GM19395 (cell line): ENCODE measurements at regions not wholly inside any gene's neighbourhood (a gene's known extent, or its start where the extent isn't known, plus 50 kb on each side); places are given as distances from the start of the nearest gene placed in this dataset.
"Not testable (repeated sequence)": the region's sequence is repeated elsewhere in the genome, so short reads cannot be mapped to it uniquely, and the experiment has no call there.

Experiments used
- ATAC-seq: cut with Tn5 transposase; IDR thresholded peaks from one replicate; pipeline ENCODE4 v1.9.1; 2021; ENCODE audit warnings: mild to moderate bottlenecking, moderate library complexity; ENCODE audit not compliant: unreplicated experiment

- no peak for ATAC-seq
These were observed 251.1 kb upstream of the MAD2L1 start for GRCh38 chr4:120317713-120318112.

- ATAC-seq, result no peak
These were observed 249.8 kb upstream of the MAD2L1 start for GRCh38 chr4:120316416-120316815.

- ATAC-seq, result no peak
These were observed 248.3 kb upstream of the MAD2L1 start for GRCh38 chr4:120314969-120315368.

- ATAC-seq, result no peak
These were observed 238.2 kb upstream of the MAD2L1 start for GRCh38 chr4:120304801-120305200.

GRCh38 chr4:120299631-120300030 lies 233.0 kb upstream of the MAD2L1 start:
- no peak for ATAC-seq

GRCh38 chr4:120293341-120293740 lies 226.7 kb upstream of the MAD2L1 start:
- no peak for ATAC-seq

- ATAC-seq, result no peak
These were observed 224.9 kb upstream of the MAD2L1 start for GRCh38 chr4:120291541-120291940.

GRCh38 chr4:120290553-120290952 lies 223.9 kb upstream of the MAD2L1 start:
- no peak for ATAC-seq

GRCh38 chr4:120286813-120287212 lies 220.2 kb upstream of the MAD2L1 start:
- ATAC-seq, result no peak

GRCh38 chr4:120281581-120281980 lies 214.9 kb upstream of the MAD2L1 start:
- no peak for ATAC-seq

GRCh38 chr4:120277391-120277790 lies 210.7 kb upstream of the MAD2L1 start:
- no peak for ATAC-seq

GRCh38 chr4:120266602-120267001 lies 200.0 kb upstream of the MAD2L1 start:
- ATAC-seq, result no peak

- ATAC-seq, result no peak
These were observed 197.0 kb upstream of the MAD2L1 start for GRCh38 chr4:120263618-120264017.

- no peak for ATAC-seq
These were observed 194.5 kb upstream of the MAD2L1 start for GRCh38 chr4:120261117-120261516.

GRCh38 chr4:120256112-120256775 lies 189.6 kb upstream of the MAD2L1 start:
- ATAC-seq, result not testable (repeated sequence)

- ATAC-seq, result no peak
These were observed 171.8 kb upstream of the MAD2L1 start for GRCh38 chr4:120238277-120238973.

GRCh38 chr4:120236873-120237272 lies 170.2 kb upstream of the MAD2L1 start:
- no peak for ATAC-seq

- ATAC-seq, result no peak
These were observed 165.4 kb upstream of the MAD2L1 start for GRCh38 chr4:120232050-120232449.

GRCh38 chr4:120228086-120228485 lies 161.4 kb upstream of the MAD2L1 start:
- ATAC-seq, result no peak

GRCh38 chr4:120227554-120227953 lies 160.9 kb upstream of the MAD2L1 start:
- ATAC-seq, result no peak

GRCh38 chr4:120225527-120225926 lies 158.9 kb upstream of the MAD2L1 start:
- no peak for ATAC-seq

- no peak for ATAC-seq
These were observed 152.3 kb upstream of the MAD2L1 start for GRCh38 chr4:120218981-120219380.

- no peak for ATAC-seq
These were observed 148.7 kb upstream of the MAD2L1 start for GRCh38 chr4:120215350-120215749.
